ENCODE measurements at regions not wholly inside any gene's neighbourhood (a gene's known extent, or its start where the extent isn't known, plus 50 kb on each side); places are given as distances from the start of the nearest gene placed in this dataset.

DNA sequence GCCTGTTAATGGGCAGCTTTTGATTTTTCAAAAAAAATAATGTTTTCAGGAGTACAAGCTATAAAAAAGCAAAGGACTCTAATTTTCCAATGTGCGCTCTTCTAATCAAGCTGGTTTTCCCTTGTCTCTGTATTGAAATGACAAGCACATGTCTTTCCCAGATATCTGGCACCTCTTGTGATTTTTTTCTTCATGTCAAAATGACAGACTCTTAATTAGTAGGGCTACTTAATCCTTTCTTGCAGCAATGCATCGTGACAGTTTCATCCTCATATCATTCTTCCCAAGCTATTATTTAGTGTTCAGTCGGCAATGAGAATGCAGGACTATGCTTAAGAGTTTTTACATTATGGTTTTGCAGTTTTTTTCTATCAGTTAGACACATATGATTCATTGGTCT is 139.5 kb downstream of the MAGEC1 start (continued):
- TF ChIP-seq ETS1 (IDR thresholded peaks at IDR 0.05) (no peak), EZH2 (IDR thresholded peaks at IDR 0.05; ENCODE audit: low read depth, unreplicated experiment) (no peak), NANOG (IDR thresholded peaks at IDR 0.05; ENCODE audit: borderline replicate concordance) (no peak), STAT1 (IDR thresholded peaks at IDR 0.05; ENCODE audit: unreplicated experiment) (no peak), REST (IDR thresholded peaks at IDR 0.05; ENCODE audit: unreplicated experiment) (no peak), JUNB (IDR thresholded peaks at IDR 0.05; ENCODE audit: unreplicated experiment) (no peak), ZNF331 (CRISPR knock-in tag; IDR thresholded peaks at IDR 0.05; ENCODE audit: low read depth) (no peak)
- TF ChIP-seq, protein P1, sequence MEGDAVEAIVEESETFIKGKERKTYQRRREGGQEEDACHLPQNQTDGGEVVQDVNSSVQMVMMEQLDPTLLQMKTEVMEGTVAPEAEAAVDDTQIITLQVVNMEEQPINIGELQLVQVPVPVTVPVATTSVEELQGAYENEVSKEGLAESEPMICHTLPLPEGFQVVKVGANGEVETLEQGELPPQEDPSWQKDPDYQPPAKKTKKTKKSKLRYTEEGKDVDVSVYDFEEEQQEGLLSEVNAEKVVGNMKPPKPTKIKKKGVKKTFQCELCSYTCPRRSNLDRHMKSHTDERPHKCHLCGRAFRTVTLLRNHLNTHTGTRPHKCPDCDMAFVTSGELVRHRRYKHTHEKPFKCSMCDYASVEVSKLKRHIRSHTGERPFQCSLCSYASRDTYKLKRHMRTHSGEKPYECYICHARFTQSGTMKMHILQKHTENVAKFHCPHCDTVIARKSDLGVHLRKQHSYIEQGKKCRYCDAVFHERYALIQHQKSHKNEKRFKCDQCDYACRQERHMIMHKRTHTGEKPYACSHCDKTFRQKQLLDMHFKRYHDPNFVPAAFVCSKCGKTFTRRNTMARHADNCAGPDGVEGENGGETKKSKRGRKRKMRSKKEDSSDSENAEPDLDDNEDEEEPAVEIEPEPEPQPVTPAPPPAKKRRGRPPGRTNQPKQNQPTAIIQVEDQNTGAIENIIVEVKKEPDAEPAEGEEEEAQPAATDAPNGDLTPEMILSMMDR (conservative IDR thresholded peaks at IDR 0.05; ENCODE audit: low read depth in 2 of 2) = no peak

GRCh38 chrX:142040906-142041305 is 137.2 kb downstream of the MAGEC1 start:
- no peak overlapping the region for H3K4me2 ChIP-seq
- H3K27me3 ChIP-seq (ENCODE audit: insufficient read depth) = no peaks in the 10 kb centered on the region
- no peaks in the 10 kb centered on the region for H4K20me1 ChIP-seq (replicated peaks; ENCODE audit: insufficient read depth)
- no peak overlapping the region for H3K27ac ChIP-seq (ENCODE audit: low read depth)
- H3K9me2 ChIP-seq (ENCODE audit: insufficient read depth) = no peaks in the 10 kb centered on the region
- ATAC-seq (no peak), DNase-seq (ENCODE audit: low spot score) (peak; percentile 0)
- H3K36me3 ChIP-seq (ENCODE audit: insufficient read depth) = no peaks in the 10 kb centered on the region
- Mint-ChIP-seq H3K27ac (no peak overlapping the region), H3K4me3 (no peak overlapping the region), H3K36me3 (ENCODE audit: low read depth) (no peaks in the 10 kb centered on the region), H3K27me3 (ENCODE audit: insufficient read depth, low read depth, poor library complexity) (no peaks in the 10 kb centered on the region), H3K4me1 (peaks cover 2% of the 10 kb centered on the region; the same call in 2 of the 3 replicates), H3K9me3 (peaks cover 3% of the 10 kb centered on the region; the same call in 1 of the 3 replicates)
- H3F3A ChIP-seq (replicated peaks; ENCODE audit: low read depth) = no peaks in the 10 kb centered on the region
- no peaks in the 10 kb centered on the region for H3K4me1 ChIP-seq (ENCODE audit: insufficient read depth)
- no peak overlapping the region for H2AFZ ChIP-seq
- H3K4me3 ChIP-seq = no peak overlapping the region
- no peaks in the 10 kb centered on the region for H3K79me2 ChIP-seq (replicated peaks; ENCODE audit: insufficient read depth)
- TF ChIP-seq STAT1 (IDR thresholded peaks at IDR 0.05; ENCODE audit: unreplicated experiment) (no peak), REST (IDR thresholded peaks at IDR 0.05; ENCODE audit: unreplicated experiment) (no peak)
- TF ChIP-seq, protein P1 (conservative IDR thresholded peaks at IDR 0.05; ENCODE audit: low read depth in 2 of 2) = no peak

All from GM23338 (cell line).